ENCODE measurements at regions not wholly inside any gene's neighbourhood (a gene's known extent, or its start where the extent isn't known, plus 50 kb on each side); places are given as distances from the start of the nearest gene placed in this dataset.

DNA sequence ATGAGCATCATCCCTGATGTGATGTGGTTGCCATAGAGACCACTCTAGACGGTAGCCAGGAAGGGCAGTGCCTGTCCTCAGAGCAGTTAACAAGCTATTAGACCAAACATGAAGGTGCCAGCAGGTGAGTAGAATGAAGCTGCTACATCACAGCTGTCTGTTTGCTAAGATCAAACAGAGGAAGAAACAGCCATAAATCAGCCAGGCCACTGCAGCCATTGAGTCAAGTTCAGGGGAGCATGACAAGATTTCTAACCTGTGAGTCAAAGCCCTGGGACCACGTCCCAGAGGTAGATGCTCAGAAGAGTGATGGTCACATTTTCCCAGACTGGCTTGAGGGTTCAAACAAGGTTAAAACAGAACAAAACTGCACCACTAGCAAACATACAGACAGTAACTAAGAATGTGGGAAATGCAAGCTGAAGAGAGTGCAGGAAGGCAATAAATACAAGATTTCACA lies 450.6 kb upstream of the DAB1 start (continued):
- TF ChIP-seq, protein P1, sequence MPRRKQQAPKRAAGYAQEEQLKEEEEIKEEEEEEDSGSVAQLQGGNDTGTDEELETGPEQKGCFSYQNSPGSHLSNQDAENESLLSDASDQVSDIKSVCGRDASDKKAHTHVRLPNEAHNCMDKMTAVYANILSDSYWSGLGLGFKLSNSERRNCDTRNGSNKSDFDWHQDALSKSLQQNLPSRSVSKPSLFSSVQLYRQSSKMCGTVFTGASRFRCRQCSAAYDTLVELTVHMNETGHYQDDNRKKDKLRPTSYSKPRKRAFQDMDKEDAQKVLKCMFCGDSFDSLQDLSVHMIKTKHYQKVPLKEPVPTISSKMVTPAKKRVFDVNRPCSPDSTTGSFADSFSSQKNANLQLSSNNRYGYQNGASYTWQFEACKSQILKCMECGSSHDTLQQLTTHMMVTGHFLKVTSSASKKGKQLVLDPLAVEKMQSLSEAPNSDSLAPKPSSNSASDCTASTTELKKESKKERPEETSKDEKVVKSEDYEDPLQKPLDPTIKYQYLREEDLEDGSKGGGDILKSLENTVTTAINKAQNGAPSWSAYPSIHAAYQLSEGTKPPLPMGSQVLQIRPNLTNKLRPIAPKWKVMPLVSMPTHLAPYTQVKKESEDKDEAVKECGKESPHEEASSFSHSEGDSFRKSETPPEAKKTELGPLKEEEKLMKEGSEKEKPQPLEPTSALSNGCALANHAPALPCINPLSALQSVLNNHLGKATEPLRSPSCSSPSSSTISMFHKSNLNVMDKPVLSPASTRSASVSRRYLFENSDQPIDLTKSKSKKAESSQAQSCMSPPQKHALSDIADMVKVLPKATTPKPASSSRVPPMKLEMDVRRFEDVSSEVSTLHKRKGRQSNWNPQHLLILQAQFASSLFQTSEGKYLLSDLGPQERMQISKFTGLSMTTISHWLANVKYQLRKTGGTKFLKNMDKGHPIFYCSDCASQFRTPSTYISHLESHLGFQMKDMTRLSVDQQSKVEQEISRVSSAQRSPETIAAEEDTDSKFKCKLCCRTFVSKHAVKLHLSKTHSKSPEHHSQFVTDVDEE (CRISPR knock-in tag; IDR thresholded peaks at IDR 0.05), result no peak
- TF ChIP-seq, protein P2, sequence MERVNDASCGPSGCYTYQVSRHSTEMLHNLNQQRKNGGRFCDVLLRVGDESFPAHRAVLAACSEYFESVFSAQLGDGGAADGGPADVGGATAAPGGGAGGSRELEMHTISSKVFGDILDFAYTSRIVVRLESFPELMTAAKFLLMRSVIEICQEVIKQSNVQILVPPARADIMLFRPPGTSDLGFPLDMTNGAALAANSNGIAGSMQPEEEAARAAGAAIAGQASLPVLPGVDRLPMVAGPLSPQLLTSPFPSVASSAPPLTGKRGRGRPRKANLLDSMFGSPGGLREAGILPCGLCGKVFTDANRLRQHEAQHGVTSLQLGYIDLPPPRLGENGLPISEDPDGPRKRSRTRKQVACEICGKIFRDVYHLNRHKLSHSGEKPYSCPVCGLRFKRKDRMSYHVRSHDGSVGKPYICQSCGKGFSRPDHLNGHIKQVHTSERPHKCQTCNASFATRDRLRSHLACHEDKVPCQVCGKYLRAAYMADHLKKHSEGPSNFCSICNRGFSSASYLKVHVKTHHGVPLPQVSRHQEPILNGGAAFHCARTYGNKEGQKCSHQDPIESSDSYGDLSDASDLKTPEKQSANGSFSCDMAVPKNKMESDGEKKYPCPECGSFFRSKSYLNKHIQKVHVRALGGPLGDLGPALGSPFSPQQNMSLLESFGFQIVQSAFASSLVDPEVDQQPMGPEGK (CRISPR knock-in tag; IDR thresholded peaks at IDR 0.05; ENCODE audit: borderline replicate concordance), result no peak
- no peak for TF ChIP-seq GLIS3 (CRISPR knock-in tag; IDR thresholded peaks at IDR 0.05)

DNA sequence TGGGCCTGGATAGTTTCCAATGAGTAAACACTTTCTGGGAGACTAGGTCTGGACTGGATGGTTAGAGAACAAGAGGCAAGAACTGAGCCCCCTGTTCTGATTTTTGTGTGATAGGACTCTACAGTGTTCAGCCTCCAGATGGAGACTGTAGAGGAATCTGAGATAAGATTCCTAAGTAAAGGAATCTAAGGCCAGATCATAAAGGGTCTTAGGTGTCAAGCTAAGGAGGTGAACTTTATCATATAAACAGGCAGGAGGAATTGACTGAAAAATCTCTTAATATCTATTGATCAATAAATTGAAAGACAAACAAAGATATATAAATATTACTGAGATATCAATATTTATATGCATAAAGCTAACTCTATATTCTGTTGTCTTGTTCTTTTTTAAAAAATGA lies 449.1 kb upstream of the DAB1 start:
- TF ChIP-seq, protein P3, sequence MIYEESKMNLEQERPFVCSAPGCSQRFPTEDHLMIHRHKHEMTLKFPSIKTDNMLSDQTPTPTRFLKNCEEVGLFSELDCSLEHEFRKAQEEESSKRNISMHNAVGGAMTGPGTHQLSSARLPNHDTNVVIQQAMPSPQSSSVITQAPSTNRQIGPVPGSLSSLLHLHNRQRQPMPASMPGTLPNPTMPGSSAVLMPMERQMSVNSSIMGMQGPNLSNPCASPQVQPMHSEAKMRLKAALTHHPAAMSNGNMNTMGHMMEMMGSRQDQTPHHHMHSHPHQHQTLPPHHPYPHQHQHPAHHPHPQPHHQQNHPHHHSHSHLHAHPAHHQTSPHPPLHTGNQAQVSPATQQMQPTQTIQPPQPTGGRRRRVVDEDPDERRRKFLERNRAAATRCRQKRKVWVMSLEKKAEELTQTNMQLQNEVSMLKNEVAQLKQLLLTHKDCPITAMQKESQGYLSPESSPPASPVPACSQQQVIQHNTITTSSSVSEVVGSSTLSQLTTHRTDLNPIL (CRISPR knock-in tag; IDR thresholded peaks at IDR 0.05; ENCODE audit: low read depth), result no peak
- peak; percentile 98 for TF ChIP-seq ZNF70 (CRISPR knock-in tag; IDR thresholded peaks at IDR 0.05)

DNA sequence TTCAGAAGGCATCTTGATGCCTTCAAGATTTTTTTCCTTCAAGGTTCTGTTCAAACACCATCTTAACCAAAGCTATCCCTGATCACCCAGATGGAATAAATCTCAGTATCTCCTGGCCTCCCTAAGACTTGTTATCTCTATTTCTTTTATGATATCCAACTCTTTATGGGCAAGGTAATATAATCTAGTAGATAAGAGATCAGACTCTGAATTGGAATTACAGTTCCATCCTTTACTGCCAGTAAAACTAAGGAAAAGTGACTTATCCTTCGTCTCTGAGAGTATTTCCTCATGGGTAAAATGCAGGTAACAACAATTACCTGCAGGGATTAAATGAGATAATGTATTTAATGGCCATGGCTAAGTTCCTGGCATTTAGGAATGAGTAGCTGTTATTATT lies 445.0 kb upstream of the DAB1 start:
- TF ChIP-seq OSR1 (CRISPR knock-in tag; IDR thresholded peaks at IDR 0.05), result no peak
- TF ChIP-seq, protein P3 (CRISPR knock-in tag; IDR thresholded peaks at IDR 0.05; ENCODE audit: low read depth), result no peak
- TF ChIP-seq RARB (CRISPR knock-in tag; IDR thresholded peaks at IDR 0.05), result no peak
- no peak for TF ChIP-seq ARNTL (CRISPR knock-in tag; IDR thresholded peaks at IDR 0.05; ENCODE audit: borderline replicate concordance, low read depth)
- TF ChIP-seq TOX (CRISPR knock-in tag; IDR thresholded peaks at IDR 0.05; ENCODE audit: borderline replicate concordance), result no peak
- TF ChIP-seq ZFP30 (CRISPR knock-in tag; IDR thresholded peaks at IDR 0.05), result no peak
- TF ChIP-seq BACH2 (CRISPR knock-in tag; IDR thresholded peaks at IDR 0.05; ENCODE audit: borderline replicate concordance), result no peak
- TF ChIP-seq ZNF8 (CRISPR knock-in tag; IDR thresholded peaks at IDR 0.05), result no peak
- TF ChIP-seq, protein P1 (CRISPR knock-in tag; IDR thresholded peaks at IDR 0.05), result no peak
- no peak for TF ChIP-seq PPARA (CRISPR knock-in tag; IDR thresholded peaks at IDR 0.05; ENCODE audit: borderline replicate concordance)
- no peak for TF ChIP-seq ZFP3 (CRISPR knock-in tag; IDR thresholded peaks at IDR 0.05)
- ATAC-seq, result no peak

More for the DNA sequence above, 449.1 kb upstream of the DAB1 start:
- no peak for ATAC-seq

DNA sequence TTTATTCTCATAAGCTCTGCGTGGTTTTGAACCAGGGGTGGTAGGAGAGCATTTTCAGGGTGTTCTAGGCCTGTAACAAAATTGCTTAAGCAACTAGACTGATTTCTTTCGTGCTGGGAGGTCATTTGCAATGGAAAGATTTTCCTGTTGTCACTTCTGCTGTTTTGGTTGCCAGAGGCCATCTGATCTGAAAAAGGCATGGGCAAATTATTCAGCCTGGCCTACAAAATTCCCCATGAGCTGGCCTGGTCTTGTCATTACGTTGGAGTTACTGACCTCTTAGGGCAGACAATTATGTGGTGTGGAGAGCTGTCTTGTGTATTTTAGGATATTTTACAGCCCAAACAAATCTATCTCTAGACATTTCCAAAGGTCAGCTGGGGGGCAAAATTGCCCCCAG lies 444.4 kb upstream of the DAB1 start:
- ATAC-seq, result no peak
- TF ChIP-seq, protein P4, sequence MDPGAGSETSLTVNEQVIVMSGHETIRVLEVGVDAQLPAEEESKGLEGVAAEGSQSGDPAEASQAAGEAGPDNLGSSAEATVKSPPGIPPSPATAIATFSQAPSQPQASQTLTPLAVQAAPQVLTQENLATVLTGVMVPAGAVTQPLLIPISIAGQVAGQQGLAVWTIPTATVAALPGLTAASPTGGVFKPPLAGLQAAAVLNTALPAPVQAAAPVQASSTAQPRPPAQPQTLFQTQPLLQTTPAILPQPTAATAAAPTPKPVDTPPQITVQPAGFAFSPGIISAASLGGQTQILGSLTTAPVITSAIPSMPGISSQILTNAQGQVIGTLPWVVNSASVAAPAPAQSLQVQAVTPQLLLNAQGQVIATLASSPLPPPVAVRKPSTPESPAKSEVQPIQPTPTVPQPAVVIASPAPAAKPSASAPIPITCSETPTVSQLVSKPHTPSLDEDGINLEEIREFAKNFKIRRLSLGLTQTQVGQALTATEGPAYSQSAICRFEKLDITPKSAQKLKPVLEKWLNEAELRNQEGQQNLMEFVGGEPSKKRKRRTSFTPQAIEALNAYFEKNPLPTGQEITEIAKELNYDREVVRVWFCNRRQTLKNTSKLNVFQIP (CRISPR knock-in tag; IDR thresholded peaks at IDR 0.05; ENCODE audit: borderline replicate concordance, low read depth), result no peak
- TF ChIP-seq RARB (CRISPR knock-in tag; IDR thresholded peaks at IDR 0.05) (no peak), GLIS3 (CRISPR knock-in tag; IDR thresholded peaks at IDR 0.05) (no peak), ESRRG (CRISPR knock-in tag; IDR thresholded peaks at IDR 0.05) (no peak), BACH2 (CRISPR knock-in tag; IDR thresholded peaks at IDR 0.05; ENCODE audit: borderline replicate concordance) (no peak), TOX (CRISPR knock-in tag; IDR thresholded peaks at IDR 0.05; ENCODE audit: borderline replicate concordance) (no peak), SNAI2 (CRISPR knock-in tag; IDR thresholded peaks at IDR 0.05) (no peak), ZC3H10 (CRISPR knock-in tag; IDR thresholded peaks at IDR 0.05) (no peak), TCF4 (CRISPR knock-in tag; IDR thresholded peaks at IDR 0.05; ENCODE audit: borderline replicate concordance) (no peak), ZNF70 (CRISPR knock-in tag; IDR thresholded peaks at IDR 0.05) (no peak), PPARA (CRISPR knock-in tag; IDR thresholded peaks at IDR 0.05; ENCODE audit: borderline replicate concordance) (no peak), ARNTL (CRISPR knock-in tag; IDR thresholded peaks at IDR 0.05; ENCODE audit: borderline replicate concordance, low read depth) (no peak), ZFP3 (CRISPR knock-in tag; IDR thresholded peaks at IDR 0.05) (no peak)
- TF ChIP-seq, protein P3 (CRISPR knock-in tag; IDR thresholded peaks at IDR 0.05; ENCODE audit: low read depth), result no peak
- TF ChIP-seq, protein P2 (CRISPR knock-in tag; IDR thresholded peaks at IDR 0.05; ENCODE audit: borderline replicate concordance), result no peak
